ENCODE measurements at regions not wholly inside any gene's neighbourhood (a gene's known extent, or its start where the extent isn't known, plus 50 kb on each side); places are given as distances from the start of the nearest gene placed in this dataset.

DNA sequence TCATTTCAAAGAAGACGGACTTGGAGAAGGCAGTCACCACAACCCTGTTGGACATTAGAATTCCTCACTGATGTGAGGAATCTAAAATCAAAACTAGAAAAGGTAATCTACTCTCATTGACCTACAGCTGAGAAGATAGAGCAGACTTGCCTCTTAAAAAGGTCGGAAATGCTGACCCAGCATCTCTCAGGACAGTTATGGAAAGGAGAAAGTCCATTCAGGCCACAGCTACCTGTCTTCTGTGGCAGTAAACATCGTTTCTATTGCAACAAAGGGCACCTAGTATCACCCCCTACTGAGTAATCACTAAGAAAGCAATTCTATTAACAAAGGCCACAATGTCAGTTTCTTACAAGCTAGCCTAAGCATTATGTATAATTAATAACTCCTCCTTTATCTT, 601.7 kb downstream of the PRELID2 start:
- no peak overlapping the region for H3K4me3 Mint-ChIP-seq (ENCODE audit: unreplicated experiment)
- Histone ChIP-seq H3K27me3 (replicated peaks; ENCODE audit: control insufficient read depth, insufficient read depth, low read length) (no peaks in the 10 kb centered on the region), H3K4me1 (no peaks in the 10 kb centered on the region), H3K9me3 (no peaks in the 10 kb centered on the region), H3K4me3 (ENCODE audit: low read depth, low read length) (no peak overlapping the region), H3K36me3 (ENCODE audit: control insufficient read depth, insufficient read depth, low read length) (no peaks in the 10 kb centered on the region)
- no TSS peak for BruUV-seq (replicated peaks)
- TF ChIP-seq, protein P1, sequence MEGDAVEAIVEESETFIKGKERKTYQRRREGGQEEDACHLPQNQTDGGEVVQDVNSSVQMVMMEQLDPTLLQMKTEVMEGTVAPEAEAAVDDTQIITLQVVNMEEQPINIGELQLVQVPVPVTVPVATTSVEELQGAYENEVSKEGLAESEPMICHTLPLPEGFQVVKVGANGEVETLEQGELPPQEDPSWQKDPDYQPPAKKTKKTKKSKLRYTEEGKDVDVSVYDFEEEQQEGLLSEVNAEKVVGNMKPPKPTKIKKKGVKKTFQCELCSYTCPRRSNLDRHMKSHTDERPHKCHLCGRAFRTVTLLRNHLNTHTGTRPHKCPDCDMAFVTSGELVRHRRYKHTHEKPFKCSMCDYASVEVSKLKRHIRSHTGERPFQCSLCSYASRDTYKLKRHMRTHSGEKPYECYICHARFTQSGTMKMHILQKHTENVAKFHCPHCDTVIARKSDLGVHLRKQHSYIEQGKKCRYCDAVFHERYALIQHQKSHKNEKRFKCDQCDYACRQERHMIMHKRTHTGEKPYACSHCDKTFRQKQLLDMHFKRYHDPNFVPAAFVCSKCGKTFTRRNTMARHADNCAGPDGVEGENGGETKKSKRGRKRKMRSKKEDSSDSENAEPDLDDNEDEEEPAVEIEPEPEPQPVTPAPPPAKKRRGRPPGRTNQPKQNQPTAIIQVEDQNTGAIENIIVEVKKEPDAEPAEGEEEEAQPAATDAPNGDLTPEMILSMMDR (IDR thresholded peaks at IDR 0.05; ENCODE audit: insufficient read depth in 1 of 2, low read depth in 1 of 2, low read length in 1 of 2, severe bottlenecking in 1 of 2, unreplicated experiment in 1 of 2) = no peak
- ChIA-PET POLR2A (no interaction called here), CTCF (no interaction called here)
- H3K9me3 Mint-ChIP-seq (ENCODE audit: unreplicated experiment) = no peaks in the 10 kb centered on the region
- intact Hi-C loops (cut with micrococcal nuclease; ENCODE audit: unreplicated experiment) = loop anchor here (10.0 kb wide), 1 partner anchor 769 kb away; no protein-coding TSS in a partner anchor
- DNase-seq = no peak
- H3K36me3 Mint-ChIP-seq (ENCODE audit: insufficient read depth, unreplicated experiment) = no peaks in the 10 kb centered on the region
- peaks cover 4% of the 10 kb centered on the region for H3K27me3 Mint-ChIP-seq (ENCODE audit: insufficient read depth, unreplicated experiment)
- no peak overlapping the region for H3K27ac Mint-ChIP-seq (ENCODE audit: unreplicated experiment)
- H3K4me1 Mint-ChIP-seq (ENCODE audit: low read depth, unreplicated experiment) = no peaks in the 10 kb centered on the region

DNA sequence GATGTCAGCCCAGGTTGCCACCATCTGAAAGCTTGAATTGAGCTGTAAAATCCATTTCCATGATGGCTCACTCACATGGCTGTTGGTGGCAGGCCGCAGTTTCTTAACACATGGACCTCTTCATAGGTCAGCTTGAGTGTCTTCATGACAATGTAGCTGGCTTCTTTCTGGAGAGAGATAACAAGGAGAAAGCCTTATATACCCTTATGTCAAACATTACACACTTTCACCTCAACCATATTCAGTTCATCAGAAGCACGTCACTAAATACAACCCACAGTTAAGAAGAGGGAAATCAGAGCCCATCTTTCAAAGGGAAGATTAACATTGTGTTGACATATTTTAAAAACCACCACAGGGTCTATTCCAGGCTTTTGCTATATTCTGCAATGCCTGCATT, 604.4 kb downstream of the PRELID2 start:
- no peak for DNase-seq
- Histone ChIP-seq H3K36me3 (ENCODE audit: control insufficient read depth, insufficient read depth, low read length) (no peaks in the 10 kb centered on the region), H3K4me1 (no peaks in the 10 kb centered on the region), H3K9me3 (no peaks in the 10 kb centered on the region; the same call in 1 of the 2 replicates), H3K4me3 (ENCODE audit: low read depth, low read length) (no peak overlapping the region), H3K27me3 (replicated peaks; ENCODE audit: control insufficient read depth, insufficient read depth, low read length) (no peaks in the 10 kb centered on the region)
- H3K9me3 Mint-ChIP-seq (ENCODE audit: unreplicated experiment) = no peaks in the 10 kb centered on the region
- TF ChIP-seq, protein P1 (IDR thresholded peaks at IDR 0.05; ENCODE audit: insufficient read depth in 1 of 2, low read depth in 1 of 2, low read length in 1 of 2, severe bottlenecking in 1 of 2, unreplicated experiment in 1 of 2) = no peak
- ChIA-PET CTCF (no interaction called here), POLR2A (no interaction called here)
- intact Hi-C loops (cut with micrococcal nuclease; ENCODE audit: unreplicated experiment) = loop anchor here (10.0 kb wide), 1 partner anchor 766 kb away; no protein-coding TSS in a partner anchor
- no peaks in the 10 kb centered on the region for H3K4me1 Mint-ChIP-seq (ENCODE audit: low read depth, unreplicated experiment)
- no peaks in the 10 kb centered on the region for H3K27me3 Mint-ChIP-seq (ENCODE audit: insufficient read depth, unreplicated experiment)
- no peak overlapping the region for H3K27ac Mint-ChIP-seq (ENCODE audit: unreplicated experiment)
- no TSS peak for BruUV-seq (replicated peaks)
- no peaks in the 10 kb centered on the region for H3K36me3 Mint-ChIP-seq (ENCODE audit: insufficient read depth, unreplicated experiment)
- H3K4me3 Mint-ChIP-seq (ENCODE audit: unreplicated experiment) = no peak overlapping the region

DNA sequence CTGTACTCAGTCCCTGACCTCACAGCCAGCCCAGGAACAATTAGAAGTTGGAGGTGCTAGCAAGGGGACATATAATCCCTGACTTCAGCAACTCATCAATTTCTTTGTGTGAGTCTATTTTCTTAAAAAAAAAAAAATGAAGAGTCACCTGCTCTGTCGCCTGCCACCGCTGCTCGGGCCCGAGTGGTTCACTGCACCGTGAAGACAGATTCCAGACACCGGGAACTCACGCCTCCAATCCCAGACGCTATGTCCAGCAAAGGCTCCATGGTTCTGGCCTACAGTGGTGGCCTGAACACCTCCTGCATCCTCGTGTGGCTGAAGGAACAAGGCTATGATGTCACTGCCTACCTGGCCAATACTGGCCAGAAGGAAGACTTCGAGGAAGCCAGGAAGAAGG, 606.6 kb downstream of the PRELID2 start:
- TF ChIP-seq, protein P1 (IDR thresholded peaks at IDR 0.05; ENCODE audit: insufficient read depth in 1 of 2, low read depth in 1 of 2, low read length in 1 of 2, severe bottlenecking in 1 of 2, unreplicated experiment in 1 of 2) = no peak
- no peak overlapping the region for H3K27ac Mint-ChIP-seq (ENCODE audit: unreplicated experiment)
- ChIA-PET CTCF (interaction anchor here (0.5 kb wide), 1 partner anchor 10 kb away, joined by 3 read pairs; no protein-coding TSS in a partner anchor), POLR2A (no interaction called here)
- H3K9me3 Mint-ChIP-seq (ENCODE audit: unreplicated experiment) = no peaks in the 10 kb centered on the region
- no peaks in the 10 kb centered on the region for H3K27me3 ChIP-seq (replicated peaks; ENCODE audit: control insufficient read depth, insufficient read depth, low read length)
- H3K36me3 Mint-ChIP-seq (ENCODE audit: insufficient read depth, unreplicated experiment) = no peaks in the 10 kb centered on the region
- H3K9me3 ChIP-seq = no peaks in the 10 kb centered on the region; the same call in 1 of the 2 replicates
- H3K4me1 Mint-ChIP-seq (ENCODE audit: low read depth, unreplicated experiment) = no peaks in the 10 kb centered on the region
- no peak overlapping the region for H3K4me3 ChIP-seq (ENCODE audit: low read depth, low read length)
- H3K4me1 ChIP-seq = no peaks in the 10 kb centered on the region
- intact Hi-C loops (cut with micrococcal nuclease; ENCODE audit: unreplicated experiment) = no loop called here
- BruUV-seq (replicated peaks) = no TSS peak
- H3K36me3 ChIP-seq (ENCODE audit: control insufficient read depth, insufficient read depth, low read length) = no peaks in the 10 kb centered on the region
- no peaks in the 10 kb centered on the region for H3K27me3 Mint-ChIP-seq (ENCODE audit: insufficient read depth, unreplicated experiment)
- no peak overlapping the region for H3K4me3 Mint-ChIP-seq (ENCODE audit: unreplicated experiment)
- DNase-seq = no peak
